Stimulated activated memory B cell treated with anti-CD40 and anti-IgM and Interleukin-4, amounts not matched to agents 10 μg/mL and 1 μg/mL and 100 μg/mL, for 72 hours (primary cell): ENCODE measurements at regions not wholly inside any gene's neighbourhood (a gene's known extent, or its start where the extent isn't known, plus 50 kb on each side); places are given as distances from the start of the nearest gene placed in this dataset.

ENCODE experiments used
- ATAC-seq: fragments of 150-1000 bp; cut with Tn5 transposase; 2 replicates; pipeline ENCODE4 v1.10.0; 2021
- H3K27ac Mint-ChIP-seq: one replicate; pipeline ENCODE4 v1.8.0; 2022; ENCODE audit warnings: mild to moderate bottlenecking, mixed read lengths
- H3K27me3 Mint-ChIP-seq: one replicate; pipeline ENCODE4 v1.8.0; 2022; ENCODE audit warnings: mixed read lengths
- H3K36me3 Mint-ChIP-seq: one replicate; pipeline ENCODE4 v1.8.0; 2022; ENCODE audit warnings: mixed read lengths
- H3K4me1 Mint-ChIP-seq: one replicate; pipeline ENCODE4 v1.8.0; 2022; ENCODE audit warnings: mixed read lengths
- H3K4me3 Mint-ChIP-seq: one replicate; pipeline ENCODE4 v1.8.0; 2022; ENCODE audit warnings: mild to moderate bottlenecking, moderate library complexity, mixed read lengths
- H3K9me3 Mint-ChIP-seq: one replicate; pipeline ENCODE4 v1.8.0; 2022; ENCODE audit warnings: mixed read lengths

GRCh38 chr18:53790786-53791185 lies 433.7 kb downstream of the MBD2 start:
- no peak overlapping the region for H3K4me3 Mint-ChIP-seq
- no peak for ATAC-seq

GRCh38 chr18:53789376-53790247 lies 434.9 kb downstream of the MBD2 start:
- no peaks in the 10 kb centered on the region for H3K27me3 Mint-ChIP-seq
- no peak overlapping the region for H3K27ac Mint-ChIP-seq
- no peaks in the 10 kb centered on the region for H3K9me3 Mint-ChIP-seq
- no peaks in the 10 kb centered on the region for H3K36me3 Mint-ChIP-seq
- no peak for ATAC-seq
- no peak overlapping the region for H3K4me3 Mint-ChIP-seq
- H3K4me1 Mint-ChIP-seq = no peaks in the 10 kb centered on the region

More at GRCh38 chr18:53790786-53791185, 433.7 kb downstream of the MBD2 start:
- Mint-ChIP-seq H3K9me3 (peaks cover 3% of the 10 kb centered on the region), H3K36me3 (no peaks in the 10 kb centered on the region), H3K27ac (no peak overlapping the region), H3K4me1 (no peaks in the 10 kb centered on the region), H3K27me3 (no peaks in the 10 kb centered on the region)

GRCh38 chr18:53785811-53786210 lies 438.7 kb downstream of the MBD2 start:
- ATAC-seq = no peak
- H3K9me3 Mint-ChIP-seq = no peaks in the 10 kb centered on the region
- H3K36me3 Mint-ChIP-seq = no peaks in the 10 kb centered on the region
- no peaks in the 10 kb centered on the region for H3K4me1 Mint-ChIP-seq
- H3K4me3 Mint-ChIP-seq = no peak overlapping the region
- no peaks in the 10 kb centered on the region for H3K27me3 Mint-ChIP-seq
- H3K27ac Mint-ChIP-seq = no peak overlapping the region

GRCh38 chr18:53784253-53784652 lies 440.2 kb downstream of the MBD2 start:
- H3K4me3 Mint-ChIP-seq = no peak overlapping the region

GRCh38 chr18:53780666-53781065 lies 443.8 kb downstream of the MBD2 start:
- H3K27ac Mint-ChIP-seq = no peak overlapping the region
- no peaks in the 10 kb centered on the region for H3K36me3 Mint-ChIP-seq
- no peak overlapping the region for H3K4me3 Mint-ChIP-seq
- peaks cover 8% of the 10 kb centered on the region for H3K9me3 Mint-ChIP-seq
- H3K4me1 Mint-ChIP-seq = no peaks in the 10 kb centered on the region
- H3K27me3 Mint-ChIP-seq = no peaks in the 10 kb centered on the region
- no peak for ATAC-seq

More at GRCh38 chr18:53784253-53784652, 440.2 kb downstream of the MBD2 start:
- Mint-ChIP-seq H3K4me1 (no peaks in the 10 kb centered on the region), H3K27ac (no peak overlapping the region), H3K27me3 (no peaks in the 10 kb centered on the region), H3K36me3 (no peaks in the 10 kb centered on the region), H3K9me3 (no peaks in the 10 kb centered on the region)
- no peak for ATAC-seq

- no peaks in the 10 kb centered on the region for H3K36me3 Mint-ChIP-seq
- H3K4me3 Mint-ChIP-seq = no peak overlapping the region
- no peak overlapping the region for H3K27ac Mint-ChIP-seq
- no peak for ATAC-seq
- no peaks in the 10 kb centered on the region for H3K4me1 Mint-ChIP-seq
- peaks cover 19% of the 10 kb centered on the region for H3K9me3 Mint-ChIP-seq
- H3K27me3 Mint-ChIP-seq = no peaks in the 10 kb centered on the region
These were observed 452.2 kb downstream of the MBD2 start for GRCh38 chr18:53772293-53772692.

GRCh38 chr18:53771664-53772063 lies 452.8 kb downstream of the MBD2 start:
- Mint-ChIP-seq H3K27me3 (no peaks in the 10 kb centered on the region), H3K27ac (no peak overlapping the region), H3K4me1 (no peaks in the 10 kb centered on the region), H3K36me3 (no peaks in the 10 kb centered on the region), H3K9me3 (peaks cover 17% of the 10 kb centered on the region), H3K4me3 (no peak overlapping the region)
- no peak for ATAC-seq

GRCh38 chr18:53765211-53765610 lies 459.3 kb downstream of the MBD2 start:
- Mint-ChIP-seq H3K27ac (no peak overlapping the region), H3K4me1 (no peaks in the 10 kb centered on the region), H3K27me3 (no peaks in the 10 kb centered on the region), H3K36me3 (no peaks in the 10 kb centered on the region), H3K4me3 (no peak overlapping the region), H3K9me3 (peaks cover 6% of the 10 kb centered on the region)
- ATAC-seq = no peak

- no peaks in the 10 kb centered on the region for H3K36me3 Mint-ChIP-seq
- no peaks in the 10 kb centered on the region for H3K27me3 Mint-ChIP-seq
- no peak overlapping the region for H3K4me3 Mint-ChIP-seq
- H3K27ac Mint-ChIP-seq = no peak overlapping the region
- ATAC-seq = no peak
- no peaks in the 10 kb centered on the region for H3K4me1 Mint-ChIP-seq
- peaks cover 6% of the 10 kb centered on the region for H3K9me3 Mint-ChIP-seq
These were observed 460.4 kb downstream of the MBD2 start for GRCh38 chr18:53764086-53764485.

GRCh38 chr18:53757328-53757727 lies 467.1 kb downstream of the MBD2 start:
- Mint-ChIP-seq H3K27me3 (no peaks in the 10 kb centered on the region), H3K27ac (no peak overlapping the region), H3K4me1 (no peaks in the 10 kb centered on the region), H3K9me3 (no peaks in the 10 kb centered on the region), H3K36me3 (no peaks in the 10 kb centered on the region), H3K4me3 (no peak overlapping the region)
- no peak for ATAC-seq

GRCh38 chr18:53756610-53756972 lies 467.9 kb downstream of the MBD2 start:
- Mint-ChIP-seq H3K27ac (no peak overlapping the region), H3K4me3 (no peak overlapping the region), H3K27me3 (no peaks in the 10 kb centered on the region), H3K36me3 (no peaks in the 10 kb centered on the region), H3K9me3 (no peaks in the 10 kb centered on the region), H3K4me1 (no peaks in the 10 kb centered on the region)
- no peak for ATAC-seq

GRCh38 chr18:53755914-53756609 lies 468.4 kb downstream of the MBD2 start:
- no peak overlapping the region for H3K27ac Mint-ChIP-seq
- no peaks in the 10 kb centered on the region for H3K9me3 Mint-ChIP-seq
- no peaks in the 10 kb centered on the region for H3K36me3 Mint-ChIP-seq
- no peak overlapping the region for H3K4me3 Mint-ChIP-seq
- H3K4me1 Mint-ChIP-seq = no peaks in the 10 kb centered on the region
- H3K27me3 Mint-ChIP-seq = no peaks in the 10 kb centered on the region
- no peak for ATAC-seq

- Mint-ChIP-seq H3K9me3 (no peaks in the 10 kb centered on the region), H3K4me3 (no peak overlapping the region)
These were observed 470.3 kb downstream of the MBD2 start for GRCh38 chr18:53754154-53754553.

GRCh38 chr18:53753601-53754000 lies 470.9 kb downstream of the MBD2 start:
- Mint-ChIP-seq H3K27me3 (no peaks in the 10 kb centered on the region), H3K36me3 (no peaks in the 10 kb centered on the region), H3K27ac (no peak overlapping the region), H3K4me1 (no peaks in the 10 kb centered on the region), H3K4me3 (no peak overlapping the region), H3K9me3 (no peaks in the 10 kb centered on the region)
- no peak for ATAC-seq

More at GRCh38 chr18:53754154-53754553, 470.3 kb downstream of the MBD2 start:
- no peak for ATAC-seq
- no peaks in the 10 kb centered on the region for H3K4me1 Mint-ChIP-seq
- H3K27me3 Mint-ChIP-seq = no peaks in the 10 kb centered on the region
- H3K27ac Mint-ChIP-seq = no peak overlapping the region
- H3K36me3 Mint-ChIP-seq = no peaks in the 10 kb centered on the region

- Mint-ChIP-seq H3K4me1 (no peaks in the 10 kb centered on the region), H3K27me3 (no peaks in the 10 kb centered on the region), H3K36me3 (no peaks in the 10 kb centered on the region), H3K27ac (no peak overlapping the region), H3K4me3 (no peak overlapping the region), H3K9me3 (no peaks in the 10 kb centered on the region)
- ATAC-seq = no peak
These were observed 471.6 kb downstream of the MBD2 start for GRCh38 chr18:53752781-53753367.
